ENCODE measurements at regions not wholly inside any gene's neighbourhood (a gene's known extent, or its start where the extent isn't known, plus 50 kb on each side); places are given as distances from the start of the nearest gene placed in this dataset.

DNA sequence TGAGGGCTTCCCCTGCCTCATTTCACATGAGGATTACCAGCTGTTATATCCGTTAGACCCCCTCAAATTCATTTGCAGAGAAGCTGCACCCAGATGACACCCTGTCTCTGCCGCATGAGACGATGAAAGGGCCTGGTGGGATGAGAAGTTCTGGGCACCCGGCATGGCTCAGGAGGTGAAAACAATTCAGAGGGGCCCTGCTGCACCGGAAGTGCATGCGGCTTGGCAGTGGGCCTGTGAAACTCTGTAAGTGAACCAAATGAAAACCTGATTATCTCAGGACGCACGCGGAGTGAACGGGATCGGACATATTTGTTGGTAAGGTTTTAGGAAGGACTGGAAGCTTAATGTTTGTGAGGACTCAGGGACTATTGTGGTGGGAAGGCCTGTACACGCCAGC is 511.2 kb downstream of the TCERG1L start:
- H3K4me1 ChIP-seq, result no peaks in the 10 kb centered on the region
- H3K27me3 ChIP-seq, result no peaks in the 10 kb centered on the region
- intact Hi-C loops (cut with DNase I; ENCODE audit: low total_unique reads) (no loop called here), in situ Hi-C loops (cut with MboI; ENCODE audit: low pct_ligation_motif_present in 1 of 4, low pct_unique_long_range_greater_than_20kb in 1 of 4, low sequenced_read_pairs in 3 of 4) (no loop called here)
- WGBS, 2 donors (ENCODE audit: low coverage in 1 of 2), result 91% methylated on average over 12 of the region's 12 CpGs; no CpG with 5 or more reads in 1 of the 2 donors
- no peak overlapping the region for H3K27ac ChIP-seq
- no peaks in the 10 kb centered on the region for H3K9me3 ChIP-seq
- TF ChIP-seq, protein P1, sequence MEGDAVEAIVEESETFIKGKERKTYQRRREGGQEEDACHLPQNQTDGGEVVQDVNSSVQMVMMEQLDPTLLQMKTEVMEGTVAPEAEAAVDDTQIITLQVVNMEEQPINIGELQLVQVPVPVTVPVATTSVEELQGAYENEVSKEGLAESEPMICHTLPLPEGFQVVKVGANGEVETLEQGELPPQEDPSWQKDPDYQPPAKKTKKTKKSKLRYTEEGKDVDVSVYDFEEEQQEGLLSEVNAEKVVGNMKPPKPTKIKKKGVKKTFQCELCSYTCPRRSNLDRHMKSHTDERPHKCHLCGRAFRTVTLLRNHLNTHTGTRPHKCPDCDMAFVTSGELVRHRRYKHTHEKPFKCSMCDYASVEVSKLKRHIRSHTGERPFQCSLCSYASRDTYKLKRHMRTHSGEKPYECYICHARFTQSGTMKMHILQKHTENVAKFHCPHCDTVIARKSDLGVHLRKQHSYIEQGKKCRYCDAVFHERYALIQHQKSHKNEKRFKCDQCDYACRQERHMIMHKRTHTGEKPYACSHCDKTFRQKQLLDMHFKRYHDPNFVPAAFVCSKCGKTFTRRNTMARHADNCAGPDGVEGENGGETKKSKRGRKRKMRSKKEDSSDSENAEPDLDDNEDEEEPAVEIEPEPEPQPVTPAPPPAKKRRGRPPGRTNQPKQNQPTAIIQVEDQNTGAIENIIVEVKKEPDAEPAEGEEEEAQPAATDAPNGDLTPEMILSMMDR (IDR thresholded peaks at IDR 0.05), result no peak
- TF ChIP-seq POLR2A (IDR thresholded peaks at IDR 0.05) (no peak), POLR2AphosphoS5 (IDR thresholded peaks at IDR 0.05) (no peak), EP300 (IDR thresholded peaks at IDR 0.05; ENCODE audit: low read depth) (no peak)
- no peak overlapping the region for H3K4me3 ChIP-seq
- H3K36me3 ChIP-seq, result no peaks in the 10 kb centered on the region
- no peak for DNase-seq

DNA sequence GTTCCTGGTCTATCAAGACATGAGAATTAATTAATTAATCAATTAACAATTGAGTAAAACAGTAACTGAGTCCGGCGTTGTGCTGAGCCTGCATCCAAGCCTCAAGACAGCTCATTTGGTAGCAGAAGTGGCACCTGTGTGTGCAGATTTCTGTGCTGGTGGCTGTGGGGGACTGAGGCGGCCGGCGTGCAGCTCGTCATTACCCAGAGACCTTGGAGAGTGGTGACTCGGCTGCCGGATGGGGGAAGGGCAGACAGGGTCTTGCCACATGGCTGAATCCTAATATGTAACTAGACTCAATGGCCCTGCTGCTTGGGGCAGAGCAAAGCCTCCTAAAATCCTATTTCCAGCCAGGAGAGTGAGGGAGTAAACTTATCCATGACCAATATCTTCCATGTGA is 510.2 kb downstream of the TCERG1L start:
- H3K4me3 ChIP-seq, result no peak overlapping the region
- TF ChIP-seq, protein P1 (IDR thresholded peaks at IDR 0.05), result no peak
- no peak for TF ChIP-seq POLR2A (IDR thresholded peaks at IDR 0.05)
- TF ChIP-seq POLR2AphosphoS5 (IDR thresholded peaks at IDR 0.05), result no peak
- no peak for TF ChIP-seq EP300 (IDR thresholded peaks at IDR 0.05; ENCODE audit: low read depth)
- in situ Hi-C loops (cut with MboI; ENCODE audit: low pct_ligation_motif_present in 1 of 4, low pct_unique_long_range_greater_than_20kb in 1 of 4, low sequenced_read_pairs in 3 of 4), result no loop called here
- intact Hi-C loops (cut with DNase I; ENCODE audit: low total_unique reads), result no loop called here
- H3K36me3 ChIP-seq, result no peaks in the 10 kb centered on the region
- no peaks in the 10 kb centered on the region for H3K4me1 ChIP-seq
- no peaks in the 10 kb centered on the region for H3K27me3 ChIP-seq
- 57 to 76% methylated on average over 8 of the region's 8 CpGs for WGBS, 2 donors (ENCODE audit: low coverage in 1 of 2)
- no peak overlapping the region for H3K27ac ChIP-seq
- DNase-seq, result no peak
- H3K9me3 ChIP-seq, result no peaks in the 10 kb centered on the region

DNA sequence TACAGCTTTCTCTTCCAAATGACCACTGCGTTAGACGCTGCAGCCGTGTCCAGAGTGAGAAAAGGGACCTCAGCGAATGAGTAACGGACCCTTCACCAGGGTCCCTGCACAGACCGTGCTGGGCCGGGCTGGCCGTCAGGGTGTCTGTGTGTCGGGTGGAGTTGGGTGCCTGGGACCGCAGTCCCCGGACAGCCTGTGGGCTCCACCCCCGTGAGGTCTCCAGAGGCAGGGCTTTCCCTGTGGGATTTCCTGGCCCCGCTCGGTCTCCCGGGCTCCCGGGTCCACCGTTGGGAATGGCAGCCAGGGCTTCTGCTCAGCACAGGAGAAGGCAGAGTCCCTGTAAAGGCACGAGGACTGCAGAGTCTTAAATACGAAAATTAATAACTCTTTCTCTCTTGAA is 509.7 kb downstream of the TCERG1L start:
- WGBS, 2 donors (ENCODE audit: low coverage in 1 of 2), result 65 to 86% methylated on average over 8 to 19 of the region's 19 CpGs
- Histone ChIP-seq H3K4me1 (no peaks in the 10 kb centered on the region), H3K36me3 (no peaks in the 10 kb centered on the region), H3K9me3 (no peaks in the 10 kb centered on the region), H3K4me3 (no peak overlapping the region), H3K27me3 (no peaks in the 10 kb centered on the region), H3K27ac (no peak overlapping the region)
- DNase-seq, result no peak
- in situ Hi-C loops (cut with MboI; ENCODE audit: low pct_ligation_motif_present in 1 of 4, low pct_unique_long_range_greater_than_20kb in 1 of 4, low sequenced_read_pairs in 3 of 4), result no loop called here
- TF ChIP-seq, protein P1 (IDR thresholded peaks at IDR 0.05), result no peak
- no peak for TF ChIP-seq POLR2AphosphoS5 (IDR thresholded peaks at IDR 0.05)
- no peak for TF ChIP-seq POLR2A (IDR thresholded peaks at IDR 0.05)
- no peak for TF ChIP-seq EP300 (IDR thresholded peaks at IDR 0.05; ENCODE audit: low read depth)
- intact Hi-C loops (cut with DNase I; ENCODE audit: low total_unique reads), result no loop called here

DNA sequence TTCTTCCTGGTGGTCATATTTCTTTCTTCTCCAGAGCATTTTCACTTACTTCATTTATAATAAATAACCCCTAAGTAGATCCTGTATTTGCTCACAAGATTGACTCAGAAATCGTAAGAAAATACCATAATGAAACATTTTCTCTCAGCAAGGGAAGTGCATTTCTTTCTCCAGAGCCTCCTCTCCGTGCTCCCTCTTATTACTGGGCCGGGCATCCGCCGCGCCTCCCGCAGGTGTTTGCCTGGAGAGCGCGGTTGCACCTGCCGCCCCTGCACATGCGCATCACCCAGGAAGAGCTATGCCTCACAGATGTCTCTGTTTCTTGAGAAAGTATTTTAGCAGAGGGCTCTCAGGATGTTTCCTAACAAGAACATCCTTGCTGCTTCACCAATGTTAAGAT is 509.2 kb downstream of the TCERG1L start:
- intact Hi-C loops (cut with DNase I; ENCODE audit: low total_unique reads) (no loop called here), in situ Hi-C loops (cut with MboI; ENCODE audit: low pct_ligation_motif_present in 1 of 4, low pct_unique_long_range_greater_than_20kb in 1 of 4, low sequenced_read_pairs in 3 of 4) (no loop called here)

More for the DNA sequence above, 509.2 kb downstream of the TCERG1L start:
- no peaks in the 10 kb centered on the region for H3K36me3 ChIP-seq
- no peak overlapping the region for H3K4me3 ChIP-seq
- no peaks in the 10 kb centered on the region for H3K27me3 ChIP-seq
- 27 to 89% methylated on average over 2 to 11 of the region's 11 CpGs for WGBS, 2 donors (ENCODE audit: low coverage in 1 of 2)
- TF ChIP-seq, protein P1 (IDR thresholded peaks at IDR 0.05), result no peak
- TF ChIP-seq EP300 (IDR thresholded peaks at IDR 0.05; ENCODE audit: low read depth), result no peak
- no peak for TF ChIP-seq POLR2A (IDR thresholded peaks at IDR 0.05)
- TF ChIP-seq POLR2AphosphoS5 (IDR thresholded peaks at IDR 0.05), result no peak
- no peak for DNase-seq
- H3K4me1 ChIP-seq, result no peaks in the 10 kb centered on the region
- no peak overlapping the region for H3K27ac ChIP-seq
- no peaks in the 10 kb centered on the region for H3K9me3 ChIP-seq
